Astrocyte (in vitro differentiated cells and primary cell): ENCODE measurements at regions not wholly inside any gene's neighbourhood (a gene's known extent, or its start where the extent isn't known, plus 50 kb on each side); places are given as distances from the start of the nearest gene placed in this dataset.

ENCODE experiments used
- DNase-seq: peaks from one replicate; pipeline ENCODE4 v3.0.0-alpha.2; 2010; ENCODE audit warnings: low read depth
- FAIRE-seq: peaks from 2 replicates; lab custom pipeline; 2011; peaks lifted over from hg19 to GRCh38; lab: Jason Lieb, UNC
- H2AFZ ChIP-seq: 2 replicates; pipeline ENCODE4 v1.6.0; 2012; ENCODE audit warnings: low read depth, low read length, inconsistent platforms
- H3K27ac ChIP-seq: 2 replicates; pipeline ENCODE4 v1.5.1; 2011; ENCODE audit warnings: low read depth, low read length, inconsistent platforms
- H3K27me3 ChIP-seq: 2 replicates; pipeline ENCODE4 v1.6.0; 2011; ENCODE audit warnings: low read length, inconsistent platforms; ENCODE audit not compliant: insufficient read depth
- H3K36me3 ChIP-seq: 2 replicates; pipeline ENCODE4 v1.5.1; 2011; ENCODE audit warnings: low read length, inconsistent platforms; ENCODE audit not compliant: insufficient read depth
- H3K4me1 ChIP-seq: 2 replicates; pipeline ENCODE4 v1.5.1; 2011; ENCODE audit warnings: low read length, inconsistent platforms; ENCODE audit not compliant: insufficient read depth
- H3K4me2 ChIP-seq: 2 replicates; pipeline ENCODE4 v1.6.0; 2012; ENCODE audit warnings: low read length, inconsistent platforms
- H3K4me3 ChIP-seq: 2 replicates; pipeline ENCODE4 v1.5.1; 2011; ENCODE audit warnings: low read depth, mild to moderate bottlenecking, low read length, inconsistent platforms; ENCODE audit not compliant: insufficient read depth
- H3K79me2 ChIP-seq: 2 replicates; pipeline ENCODE4 v1.6.0; 2012; ENCODE audit warnings: mild to moderate bottlenecking, low read length, inconsistent platforms; ENCODE audit not compliant: insufficient read depth
- H3K9ac ChIP-seq: 2 replicates; pipeline ENCODE4 v1.6.0; 2012; ENCODE audit warnings: mild to moderate bottlenecking, low read length, inconsistent platforms
- H3K9me3 ChIP-seq: 2 replicates; pipeline ENCODE4 v1.5.1; 2012; ENCODE audit warnings: low read depth, mild to moderate bottlenecking, low read length, inconsistent platforms; ENCODE audit not compliant: insufficient read depth
- H4K20me1 ChIP-seq: 2 replicates; pipeline ENCODE4 v1.6.0; 2012; ENCODE audit warnings: low read length, inconsistent platforms; ENCODE audit not compliant: insufficient read depth
- H3K27ac Mint-ChIP-seq: one replicate; pipeline ENCODE4 v1.8.0; 2021; ENCODE audit warnings: mild to moderate bottlenecking, mixed read lengths; ENCODE audit not compliant: unreplicated experiment
- H3K27me3 Mint-ChIP-seq: one replicate; pipeline ENCODE4 v1.8.0; 2021; ENCODE audit warnings: low read depth, mixed read lengths; ENCODE audit not compliant: unreplicated experiment
- H3K36me3 Mint-ChIP-seq: one replicate; pipeline ENCODE4 v1.8.0; 2021; ENCODE audit warnings: low read depth, mixed read lengths; ENCODE audit not compliant: unreplicated experiment
- H3K4me1 Mint-ChIP-seq: one replicate; pipeline ENCODE4 v1.8.0; 2021; ENCODE audit warnings: low read depth, mixed read lengths; ENCODE audit not compliant: unreplicated experiment
- H3K4me3 Mint-ChIP-seq: one replicate; pipeline ENCODE4 v1.8.0; 2021; ENCODE audit warnings: mild to moderate bottlenecking, moderate library complexity, mixed read lengths; ENCODE audit not compliant: unreplicated experiment
- H3K9me3 Mint-ChIP-seq: one replicate; pipeline ENCODE4 v1.8.0; 2021; ENCODE audit warnings: mild to moderate bottlenecking, mixed read lengths; ENCODE audit not compliant: unreplicated experiment
- CTCF ChIP-seq: IDR thresholded peaks from 2 replicates; pipeline ENCODE4 v1.5.1; 2011; ENCODE audit warnings: low read depth, mild to moderate bottlenecking, inconsistent platforms, low read length, moderate library complexity; ENCODE audit not compliant: insufficient read depth
- EZH2 ChIP-seq: IDR thresholded peaks from 2 replicates; pipeline ENCODE4 v1.6.1; 2012; ENCODE audit warnings: mild to moderate bottlenecking, low read length, inconsistent platforms; ENCODE audit not compliant: insufficient read depth

- peaks cover 30% of the 10 kb centered on the region for H3K4me1 Mint-ChIP-seq
- Histone ChIP-seq H3K4me1 (peaks cover 33% of the 10 kb centered on the region), H3K79me2 (no peaks in the 10 kb centered on the region), H4K20me1 (no peaks in the 10 kb centered on the region), H3K36me3 (no peaks in the 10 kb centered on the region), H3K9ac (peak overlapping the region; percentile 70), H3K27me3 (no peaks in the 10 kb centered on the region), H3K9me3 (peaks cover 15% of the 10 kb centered on the region), H3K27ac (peak overlapping the region; percentile 88), H3K4me3 (peak overlapping the region; percentile 26), H3K4me2 (peak overlapping the region; percentile 80), H2AFZ (no peak overlapping the region)
- peak overlapping the region; percentile 58 for H3K4me3 Mint-ChIP-seq
- FAIRE-seq (peak; percentile 82), DNase-seq (peak; percentile 98)
- peaks cover 3% of the 10 kb centered on the region for H3K9me3 Mint-ChIP-seq
- peak overlapping the region; percentile 62 for H3K27ac Mint-ChIP-seq
- TF ChIP-seq EZH2 (no peak), CTCF (no peak)
- H3K36me3 Mint-ChIP-seq, result no peaks in the 10 kb centered on the region
- peaks cover 2% of the 10 kb centered on the region for H3K27me3 Mint-ChIP-seq
Measured at GRCh38 chr6:44010411-44011349, 116.6 kb downstream of the MRPL14 start.

- H3K4me3 Mint-ChIP-seq, result no peak overlapping the region
- Histone ChIP-seq H3K9me3 (peaks cover 15% of the 10 kb centered on the region), H3K4me3 (no peak overlapping the region), H3K4me1 (peaks cover 42% of the 10 kb centered on the region), H3K4me2 (peak overlapping the region; percentile 80), H3K27me3 (no peaks in the 10 kb centered on the region), H4K20me1 (no peaks in the 10 kb centered on the region), H2AFZ (no peak overlapping the region), H3K27ac (peak overlapping the region; percentile 58), H3K9ac (peak overlapping the region; percentile 66), H3K79me2 (no peaks in the 10 kb centered on the region), H3K36me3 (no peaks in the 10 kb centered on the region)
- peak overlapping the region; percentile 73 for H3K27ac Mint-ChIP-seq
- no peaks in the 10 kb centered on the region for H3K36me3 Mint-ChIP-seq
- H3K27me3 Mint-ChIP-seq, result peaks cover 5% of the 10 kb centered on the region
- no peak for TF ChIP-seq EZH2
- TF ChIP-seq CTCF, result no peak
- DNase-seq (peak; percentile 65), FAIRE-seq (no peak)
- H3K4me1 Mint-ChIP-seq, result peaks cover 35% of the 10 kb centered on the region
- H3K9me3 Mint-ChIP-seq, result peaks cover 3% of the 10 kb centered on the region
Measured at GRCh38 chr6:44009425-44010321, 117.6 kb downstream of the MRPL14 start.
